Calu3 (cell line): ENCODE measurements at regions not wholly inside any gene's neighbourhood (a gene's known extent, or its start where the extent isn't known, plus 50 kb on each side); places are given as distances from the start of the nearest gene placed in this dataset.

ENCODE experiments used
- BruUV-seq: library from RNA; stranded (reverse); fragments of 400-500 nt; replicated peaks from 2 replicates; lab custom pipeline; 2021; lab: Mats Ljungman, UMichigan
- CTCF ChIA-PET: fragments of 300-600 bp; sonication (Branson Sonifier 250); formaldehyde crosslinking; loops from one replicate; lab custom pipeline; 2022; ENCODE audit warnings: antibody characterized with exemption; lab: Charles Lee
- DNase-seq: peaks from one replicate; pipeline ENCODE4 v3.0.0; 2022
- H3K27ac Mint-ChIP-seq: one replicate; pipeline ENCODE4 v1.8.0; 2022; ENCODE audit warnings: mixed read lengths; ENCODE audit not compliant: unreplicated experiment
- H3K27me3 Mint-ChIP-seq: one replicate; pipeline ENCODE4 v1.8.0; 2022; ENCODE audit warnings: mixed read lengths; ENCODE audit not compliant: unreplicated experiment
- H3K36me3 Mint-ChIP-seq: one replicate; pipeline ENCODE4 v1.8.0; 2022; ENCODE audit warnings: mild to moderate bottlenecking, moderate library complexity, mixed read lengths; ENCODE audit not compliant: insufficient read depth, unreplicated experiment
- H3K4me1 Mint-ChIP-seq: one replicate; pipeline ENCODE4 v1.8.0; 2022; ENCODE audit warnings: mild to moderate bottlenecking, low read depth, mixed read lengths; ENCODE audit not compliant: unreplicated experiment
- H3K4me3 Mint-ChIP-seq: one replicate; pipeline ENCODE4 v1.8.0; 2022; ENCODE audit warnings: mild to moderate bottlenecking, low read depth, moderate library complexity, mixed read lengths; ENCODE audit not compliant: unreplicated experiment
- H3K9me3 Mint-ChIP-seq: one replicate; pipeline ENCODE4 v1.8.0; 2022; ENCODE audit warnings: low read depth, mixed read lengths; ENCODE audit not compliant: unreplicated experiment
- intact Hi-C: fragments of 100-400 bp; cut with micrococcal nuclease; formaldehyde crosslinking; loops from one replicate; pipeline ENCODE4 v1.10.0; 2022; ENCODE audit not compliant: unreplicated experiment
- TF ChIP-seq, protein P1 (sequence below): fragments of 200-600 bp; IDR thresholded peaks from one replicate; pipeline ENCODE4 v1.8.0; 2022; ENCODE audit warnings: antibody characterized with exemption; ENCODE audit not compliant: unreplicated experiment

DNA sequence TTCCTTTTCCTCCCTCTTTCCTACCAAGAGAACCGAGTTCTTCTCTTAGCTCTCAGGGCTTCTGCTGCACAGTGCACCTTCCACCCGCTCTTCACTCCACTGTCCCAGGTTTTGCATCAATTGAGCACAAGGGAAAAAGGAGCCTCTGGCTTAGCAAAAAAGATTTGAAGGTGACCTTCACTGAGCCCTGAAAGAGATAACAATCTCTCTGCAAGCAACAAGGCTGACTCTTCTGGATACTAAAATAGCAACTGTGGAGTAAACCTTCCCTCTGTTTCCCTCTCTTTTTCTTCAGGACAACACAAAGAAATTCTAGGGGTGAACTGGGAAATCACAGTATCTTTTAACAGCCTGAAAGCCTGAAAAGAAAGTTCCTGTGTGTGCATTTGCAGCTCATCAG, 354.7 kb upstream of the PODXL start:
- CTCF ChIA-PET: no interaction called here

DNA sequence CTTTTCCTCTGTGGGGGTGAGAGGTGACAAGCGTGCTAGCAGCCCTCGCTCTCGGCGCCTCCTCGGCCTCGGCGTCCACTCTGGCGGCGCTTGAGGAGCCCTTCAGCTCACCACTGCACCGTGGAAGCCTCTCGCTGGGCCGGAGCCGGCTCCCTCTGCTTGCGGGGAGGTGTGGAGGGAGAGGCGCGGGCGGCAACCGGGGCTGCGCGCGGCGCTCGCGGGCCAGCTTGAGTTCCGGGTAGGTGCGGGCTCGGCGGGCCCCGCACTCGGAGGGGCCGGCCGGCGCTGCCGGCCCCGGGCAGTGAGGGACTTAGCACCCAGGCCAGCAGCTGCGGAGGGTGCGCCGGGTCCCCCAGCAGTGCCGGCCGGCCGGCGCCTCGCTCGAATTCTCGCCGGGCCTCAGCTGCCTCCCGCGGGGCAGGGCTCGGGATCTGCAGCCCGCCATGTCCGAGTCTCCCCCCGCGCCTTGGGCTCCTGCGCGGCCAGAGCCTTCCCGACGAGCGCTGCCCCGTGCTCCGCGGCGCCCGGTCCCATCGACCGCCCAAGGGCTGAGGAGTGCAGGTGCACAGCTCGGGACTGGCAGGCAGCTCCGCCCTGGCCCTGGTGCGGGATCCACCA, 352.8 kb upstream of the PODXL start:
- peak; percentile 15 for DNase-seq
- Mint-ChIP-seq H3K9me3 (peaks cover 9% of the 10 kb centered on the region), H3K27ac (no peak overlapping the region), H3K27me3 (peaks cover 85% of the 10 kb centered on the region), H3K36me3 (no peaks in the 10 kb centered on the region), H3K4me3 (peak overlapping the region; percentile 35), H3K4me1 (no peaks in the 10 kb centered on the region)
- TF ChIP-seq, protein P1, sequence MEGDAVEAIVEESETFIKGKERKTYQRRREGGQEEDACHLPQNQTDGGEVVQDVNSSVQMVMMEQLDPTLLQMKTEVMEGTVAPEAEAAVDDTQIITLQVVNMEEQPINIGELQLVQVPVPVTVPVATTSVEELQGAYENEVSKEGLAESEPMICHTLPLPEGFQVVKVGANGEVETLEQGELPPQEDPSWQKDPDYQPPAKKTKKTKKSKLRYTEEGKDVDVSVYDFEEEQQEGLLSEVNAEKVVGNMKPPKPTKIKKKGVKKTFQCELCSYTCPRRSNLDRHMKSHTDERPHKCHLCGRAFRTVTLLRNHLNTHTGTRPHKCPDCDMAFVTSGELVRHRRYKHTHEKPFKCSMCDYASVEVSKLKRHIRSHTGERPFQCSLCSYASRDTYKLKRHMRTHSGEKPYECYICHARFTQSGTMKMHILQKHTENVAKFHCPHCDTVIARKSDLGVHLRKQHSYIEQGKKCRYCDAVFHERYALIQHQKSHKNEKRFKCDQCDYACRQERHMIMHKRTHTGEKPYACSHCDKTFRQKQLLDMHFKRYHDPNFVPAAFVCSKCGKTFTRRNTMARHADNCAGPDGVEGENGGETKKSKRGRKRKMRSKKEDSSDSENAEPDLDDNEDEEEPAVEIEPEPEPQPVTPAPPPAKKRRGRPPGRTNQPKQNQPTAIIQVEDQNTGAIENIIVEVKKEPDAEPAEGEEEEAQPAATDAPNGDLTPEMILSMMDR: no peak
- BruUV-seq: no TSS peak
- CTCF ChIA-PET: interaction anchor here (1.2 kb wide), 1 partner anchor 12 kb away, joined by 3 read pairs; no protein-coding TSS in a partner anchor
- intact Hi-C loops: no loop called here

More for the DNA sequence above, 354.7 kb upstream of the PODXL start:
- H3K27me3 Mint-ChIP-seq: peaks cover 76% of the 10 kb centered on the region
- no peaks in the 10 kb centered on the region for H3K4me1 Mint-ChIP-seq
- TF ChIP-seq, protein P1: no peak
- H3K9me3 Mint-ChIP-seq: peaks cover 9% of the 10 kb centered on the region
- BruUV-seq: no TSS peak
- no peak for DNase-seq
- H3K27ac Mint-ChIP-seq: no peak overlapping the region
- no peak overlapping the region for H3K4me3 Mint-ChIP-seq
- no peaks in the 10 kb centered on the region for H3K36me3 Mint-ChIP-seq
- intact Hi-C loops: no loop called here

- peak overlapping the region; percentile 35 for H3K4me3 Mint-ChIP-seq
- no peak overlapping the region for H3K27ac Mint-ChIP-seq
- CTCF ChIA-PET: interaction anchor here (0.5 kb wide), 1 partner anchor 362 kb away, joined by 4 read pairs; no protein-coding TSS in a partner anchor
- H3K4me1 Mint-ChIP-seq: no peaks in the 10 kb centered on the region
- DNase-seq: no peak
- peaks cover 9% of the 10 kb centered on the region for H3K9me3 Mint-ChIP-seq
- TF ChIP-seq, protein P1: no peak
- intact Hi-C loops: no loop called here
- no TSS peak for BruUV-seq
- peaks cover 85% of the 10 kb centered on the region for H3K27me3 Mint-ChIP-seq
- H3K36me3 Mint-ChIP-seq: no peaks in the 10 kb centered on the region
Measured at GRCh38 chr7:131908714-131909113, 352.3 kb upstream of the PODXL start.

DNA sequence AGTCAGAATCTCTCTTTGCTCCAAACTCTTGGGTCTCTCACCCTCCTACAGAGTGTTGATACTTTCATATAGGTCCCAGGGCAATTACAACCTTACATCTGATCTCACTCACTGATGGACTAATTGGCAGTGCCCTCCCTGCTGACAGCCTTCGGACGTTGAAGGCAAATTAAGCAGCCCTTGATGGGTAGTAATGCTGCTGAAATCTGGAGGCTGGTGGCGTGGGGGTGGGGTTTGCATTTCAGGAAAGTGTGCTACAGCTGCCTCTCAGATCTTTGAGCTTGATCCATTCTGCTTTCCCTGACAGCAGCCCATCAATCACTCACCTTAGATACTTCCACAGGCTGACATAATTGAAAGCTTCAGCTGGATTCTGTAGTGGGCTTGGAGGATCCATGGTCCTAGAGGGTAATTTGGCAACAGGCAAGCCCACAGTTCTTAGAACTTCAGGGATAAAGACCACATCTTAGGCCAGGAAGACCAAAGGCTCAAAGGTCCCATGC, 349.1 kb upstream of the PODXL start:
- no TSS peak for BruUV-seq
- CTCF ChIA-PET: no interaction called here
- Mint-ChIP-seq H3K9me3 (peaks cover 2% of the 10 kb centered on the region), H3K4me3 (no peak overlapping the region), H3K27ac (no peak overlapping the region), H3K36me3 (no peaks in the 10 kb centered on the region), H3K27me3 (peaks cover 71% of the 10 kb centered on the region), H3K4me1 (no peaks in the 10 kb centered on the region)
- intact Hi-C loops: no loop called here
- TF ChIP-seq, protein P1: no peak
- no peak for DNase-seq
